ENCODE measurements at regions not wholly inside any gene's neighbourhood (a gene's known extent, or its start where the extent isn't known, plus 50 kb on each side); places are given as distances from the start of the nearest gene placed in this dataset.

GRCh38 chr12:85698937-85699336, 137.3 kb downstream of the RASSF9 start:
- TF ChIP-seq CTCF (conservative IDR thresholded peaks at IDR 0.05) (no peak), ZFX (IDR thresholded peaks at IDR 0.05) (no peak)
- no peak overlapping the region for H3K27ac ChIP-seq

GRCh38 chr12:85708775-85709174, 127.4 kb downstream of the RASSF9 start:
- no peak for TF ChIP-seq CTCF (conservative IDR thresholded peaks at IDR 0.05)
- no peak for TF ChIP-seq ZFX (IDR thresholded peaks at IDR 0.05)
- H3K27ac ChIP-seq, result no peak overlapping the region

GRCh38 chr12:85711735-85712390, 124.3 kb downstream of the RASSF9 start:
- H3K27ac ChIP-seq, result no peak overlapping the region
- no peak for TF ChIP-seq CTCF (conservative IDR thresholded peaks at IDR 0.05)
- no peak for TF ChIP-seq ZFX (IDR thresholded peaks at IDR 0.05)

GRCh38 chr12:85713373-85713772, 122.8 kb downstream of the RASSF9 start:
- TF ChIP-seq ZFX (IDR thresholded peaks at IDR 0.05), result no peak
- TF ChIP-seq CTCF (conservative IDR thresholded peaks at IDR 0.05), result no peak
- no peak overlapping the region for H3K27ac ChIP-seq

- no peak overlapping the region for H3K27ac ChIP-seq
- TF ChIP-seq ZFX (IDR thresholded peaks at IDR 0.05), result no peak
- TF ChIP-seq CTCF (conservative IDR thresholded peaks at IDR 0.05), result no peak
Observed at GRCh38 chr12:85714425-85714824, 121.8 kb downstream of the RASSF9 start.

- no peak overlapping the region for H3K27ac ChIP-seq
- TF ChIP-seq ZFX (IDR thresholded peaks at IDR 0.05), result no peak
- no peak for TF ChIP-seq CTCF (conservative IDR thresholded peaks at IDR 0.05)
Observed at GRCh38 chr12:85720308-85721033, 115.7 kb downstream of the RASSF9 start.

GRCh38 chr12:85725991-85726390, 110.2 kb downstream of the RASSF9 start:
- H3K27ac ChIP-seq, result no peak overlapping the region
- TF ChIP-seq CTCF (conservative IDR thresholded peaks at IDR 0.05), result no peak
- TF ChIP-seq ZFX (IDR thresholded peaks at IDR 0.05), result no peak

Measured in C4-2B (cell line).